ENCODE measurements at regions not wholly inside any gene's neighbourhood (a gene's known extent, or its start where the extent isn't known, plus 50 kb on each side); places are given as distances from the start of the nearest gene placed in this dataset.

DNA sequence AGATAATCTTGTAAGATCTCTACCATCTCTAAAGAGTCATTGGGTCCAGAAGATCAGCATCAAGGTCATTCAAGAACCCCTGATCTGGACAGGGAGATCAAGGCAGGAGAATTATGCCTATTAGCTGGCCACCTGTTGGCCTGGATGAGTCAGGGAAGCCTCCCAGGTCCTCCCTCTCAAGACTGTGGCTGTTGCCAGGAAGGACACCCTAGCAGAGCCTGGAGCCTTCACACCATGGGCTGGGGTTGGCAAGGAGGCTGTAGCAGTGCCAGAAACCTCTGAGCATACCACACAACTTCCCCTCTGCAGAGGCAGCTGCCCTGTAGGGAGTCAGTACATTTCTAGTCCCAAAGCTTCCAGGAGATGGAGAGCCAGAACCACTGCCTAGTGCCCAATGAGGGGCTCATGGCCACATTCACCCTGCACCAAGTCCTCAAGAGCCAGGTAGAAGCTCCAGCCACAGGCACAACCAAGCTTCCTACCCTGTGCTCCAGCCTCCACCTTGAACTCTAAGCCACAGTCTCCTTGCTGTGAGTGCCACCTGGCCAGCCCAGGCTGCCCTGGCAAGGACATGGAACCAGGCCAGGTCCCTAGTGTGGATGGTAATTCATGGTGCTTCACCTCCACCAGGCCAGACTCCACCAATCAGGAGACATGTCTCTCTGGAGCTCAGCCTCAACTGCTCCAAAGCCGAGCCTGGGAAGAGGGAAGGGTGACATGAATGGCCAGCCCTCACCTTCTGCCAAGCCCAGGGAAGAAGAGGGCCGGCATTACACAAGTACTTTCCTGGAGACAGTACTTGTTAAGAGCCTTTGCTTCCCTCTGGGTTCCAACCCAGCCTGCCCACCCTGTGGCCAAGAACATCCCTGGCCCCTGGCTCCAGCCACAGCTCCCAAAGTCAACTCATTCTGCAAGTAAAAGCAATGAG is 124.3 kb downstream of the BUD13 start (continued):
- no peak for TF ChIP-seq CREB1 (CRISPR knock-in tag; IDR thresholded peaks at IDR 0.05; ENCODE audit: low read depth)

DNA sequence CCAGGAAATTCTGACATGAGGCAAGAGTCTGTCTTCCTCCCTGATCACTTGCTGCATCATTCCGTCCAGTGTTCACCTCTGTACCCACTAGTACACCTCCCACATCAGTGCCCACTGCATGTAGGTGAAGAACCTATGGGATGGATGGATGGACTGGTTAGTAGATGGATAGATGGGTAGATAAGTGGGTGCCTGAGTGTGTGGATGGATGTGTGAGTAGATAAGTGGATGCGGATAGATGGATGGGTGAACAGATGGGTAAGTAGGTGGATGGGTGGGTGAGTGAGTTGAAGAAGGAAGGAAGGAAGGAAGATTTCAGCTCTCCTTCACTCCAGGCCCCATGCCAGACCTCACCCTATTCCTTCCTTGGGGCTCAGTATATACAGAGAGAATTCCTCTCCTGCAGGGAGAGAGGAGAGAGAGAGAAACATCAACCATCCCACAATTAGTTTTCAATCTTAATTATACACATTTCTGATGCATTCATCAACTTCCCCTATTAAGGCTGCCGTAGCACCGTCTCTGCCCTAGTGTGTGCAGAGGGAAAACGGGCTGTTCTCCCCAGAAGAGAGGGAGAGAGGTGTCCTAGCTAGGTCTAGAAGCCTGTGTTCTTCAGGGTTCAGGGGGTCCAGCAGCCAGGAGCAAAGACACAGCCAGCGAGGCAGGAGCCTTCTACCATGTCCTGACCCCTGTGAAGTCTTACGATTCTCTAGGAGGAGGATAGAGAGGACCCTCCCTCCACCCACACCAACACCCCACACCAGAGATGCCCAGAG is 125.3 kb downstream of the BUD13 start:
- Histone ChIP-seq H3K4me3 (no peak overlapping the region), H3K79me2 (replicated peaks; ENCODE audit: insufficient read depth) (no peaks in the 10 kb centered on the region), H3K27me3 (ENCODE audit: insufficient read depth) (no peaks in the 10 kb centered on the region), H3K9me2 (ENCODE audit: insufficient read depth) (no peaks in the 10 kb centered on the region), H3K4me1 (ENCODE audit: insufficient read depth) (peaks cover 13% of the 10 kb centered on the region), H3K36me3 (ENCODE audit: insufficient read depth) (no peaks in the 10 kb centered on the region), H3K4me2 (no peak overlapping the region), H4K20me1 (replicated peaks; ENCODE audit: insufficient read depth) (0 out of 2 replicates have a peak, but pooled peaks cover 2% of the 10 kb centered on the region), H2AFZ (no peak overlapping the region), H3K27ac (ENCODE audit: low read depth) (no peak overlapping the region), H3F3A (replicated peaks; ENCODE audit: low read depth) (no peaks in the 10 kb centered on the region)
- Mint-ChIP-seq H3K36me3 (ENCODE audit: low read depth) (no peaks in the 10 kb centered on the region), H3K9me3 (no peaks in the 10 kb centered on the region), H3K27me3 (ENCODE audit: insufficient read depth, low read depth, poor library complexity) (peaks cover 1% of the 10 kb centered on the region), H3K27ac (no peak overlapping the region), H3K4me1 (peaks cover 30% of the 10 kb centered on the region), H3K4me3 (no peak overlapping the region)
- no peak for DNase-seq (ENCODE audit: low spot score)
- ATAC-seq: no peak
- TF ChIP-seq EZH2 (IDR thresholded peaks at IDR 0.05; ENCODE audit: low read depth, unreplicated experiment) (no peak), NANOG (IDR thresholded peaks at IDR 0.05; ENCODE audit: borderline replicate concordance) (no peak), POLR2AphosphoS5 (IDR thresholded peaks at IDR 0.05; ENCODE audit: low read depth) (no peak), JUNB (IDR thresholded peaks at IDR 0.05; ENCODE audit: unreplicated experiment) (no peak), EZH2phosphoT487 (IDR thresholded peaks at IDR 0.05; ENCODE audit: unreplicated experiment) (no peak)
- TF ChIP-seq, protein P1, sequence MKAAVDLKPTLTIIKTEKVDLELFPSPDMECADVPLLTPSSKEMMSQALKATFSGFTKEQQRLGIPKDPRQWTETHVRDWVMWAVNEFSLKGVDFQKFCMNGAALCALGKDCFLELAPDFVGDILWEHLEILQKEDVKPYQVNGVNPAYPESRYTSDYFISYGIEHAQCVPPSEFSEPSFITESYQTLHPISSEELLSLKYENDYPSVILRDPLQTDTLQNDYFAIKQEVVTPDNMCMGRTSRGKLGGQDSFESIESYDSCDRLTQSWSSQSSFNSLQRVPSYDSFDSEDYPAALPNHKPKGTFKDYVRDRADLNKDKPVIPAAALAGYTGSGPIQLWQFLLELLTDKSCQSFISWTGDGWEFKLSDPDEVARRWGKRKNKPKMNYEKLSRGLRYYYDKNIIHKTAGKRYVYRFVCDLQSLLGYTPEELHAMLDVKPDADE (IDR thresholded peaks at IDR 0.05): no peak

DNA sequence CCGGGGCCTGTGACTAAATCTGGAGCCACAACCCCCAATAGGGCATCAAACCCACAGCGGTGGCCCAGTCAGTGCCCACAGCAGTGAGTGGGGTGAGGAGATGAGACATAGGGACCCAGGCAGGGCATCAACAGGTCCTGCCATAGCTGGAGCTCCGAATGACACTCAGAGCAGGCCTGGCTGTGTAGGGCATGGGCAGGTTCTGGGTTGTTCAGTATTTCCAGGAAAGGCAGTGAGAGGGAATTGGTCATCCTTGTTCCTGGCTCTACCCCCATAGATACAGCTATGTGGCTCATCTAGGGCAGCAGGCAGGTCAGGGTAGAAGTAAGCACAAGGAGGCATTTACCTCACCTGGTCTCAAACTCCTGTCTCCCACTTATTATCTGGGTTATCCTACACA is 126.6 kb downstream of the BUD13 start:
- no peak overlapping the region for H3K27ac ChIP-seq (ENCODE audit: low read depth)
- H3K79me2 ChIP-seq (replicated peaks; ENCODE audit: insufficient read depth): no peaks in the 10 kb centered on the region
- no peaks in the 10 kb centered on the region for H3K36me3 ChIP-seq (ENCODE audit: insufficient read depth)
- H3K4me2 ChIP-seq: no peak overlapping the region
- no peak overlapping the region for H3K4me3 ChIP-seq
- H3K27ac Mint-ChIP-seq: no peak overlapping the region
- no peaks in the 10 kb centered on the region for H3F3A ChIP-seq (replicated peaks; ENCODE audit: low read depth)
- no peak overlapping the region for H2AFZ ChIP-seq
- DNase-seq (ENCODE audit: low spot score) (no peak), ATAC-seq (no peak)
- no peaks in the 10 kb centered on the region for H3K9me2 ChIP-seq (ENCODE audit: insufficient read depth)
- no peaks in the 10 kb centered on the region for H3K36me3 Mint-ChIP-seq (ENCODE audit: low read depth)
- 0 out of 2 replicates have a peak, but pooled peaks cover 2% of the 10 kb centered on the region for H4K20me1 ChIP-seq (replicated peaks; ENCODE audit: insufficient read depth)
- H3K27me3 Mint-ChIP-seq (ENCODE audit: insufficient read depth, low read depth, poor library complexity): peaks cover 1% of the 10 kb centered on the region
- peaks cover 17% of the 10 kb centered on the region for H3K4me1 Mint-ChIP-seq
- H3K4me1 ChIP-seq (ENCODE audit: insufficient read depth): peaks cover 1% of the 10 kb centered on the region
- H3K4me3 Mint-ChIP-seq: no peak overlapping the region
- no peaks in the 10 kb centered on the region for H3K27me3 ChIP-seq (ENCODE audit: insufficient read depth)
- H3K9me3 Mint-ChIP-seq: no peaks in the 10 kb centered on the region
- TF ChIP-seq, protein P1 (IDR thresholded peaks at IDR 0.05): no peak
- TF ChIP-seq, protein P2, sequence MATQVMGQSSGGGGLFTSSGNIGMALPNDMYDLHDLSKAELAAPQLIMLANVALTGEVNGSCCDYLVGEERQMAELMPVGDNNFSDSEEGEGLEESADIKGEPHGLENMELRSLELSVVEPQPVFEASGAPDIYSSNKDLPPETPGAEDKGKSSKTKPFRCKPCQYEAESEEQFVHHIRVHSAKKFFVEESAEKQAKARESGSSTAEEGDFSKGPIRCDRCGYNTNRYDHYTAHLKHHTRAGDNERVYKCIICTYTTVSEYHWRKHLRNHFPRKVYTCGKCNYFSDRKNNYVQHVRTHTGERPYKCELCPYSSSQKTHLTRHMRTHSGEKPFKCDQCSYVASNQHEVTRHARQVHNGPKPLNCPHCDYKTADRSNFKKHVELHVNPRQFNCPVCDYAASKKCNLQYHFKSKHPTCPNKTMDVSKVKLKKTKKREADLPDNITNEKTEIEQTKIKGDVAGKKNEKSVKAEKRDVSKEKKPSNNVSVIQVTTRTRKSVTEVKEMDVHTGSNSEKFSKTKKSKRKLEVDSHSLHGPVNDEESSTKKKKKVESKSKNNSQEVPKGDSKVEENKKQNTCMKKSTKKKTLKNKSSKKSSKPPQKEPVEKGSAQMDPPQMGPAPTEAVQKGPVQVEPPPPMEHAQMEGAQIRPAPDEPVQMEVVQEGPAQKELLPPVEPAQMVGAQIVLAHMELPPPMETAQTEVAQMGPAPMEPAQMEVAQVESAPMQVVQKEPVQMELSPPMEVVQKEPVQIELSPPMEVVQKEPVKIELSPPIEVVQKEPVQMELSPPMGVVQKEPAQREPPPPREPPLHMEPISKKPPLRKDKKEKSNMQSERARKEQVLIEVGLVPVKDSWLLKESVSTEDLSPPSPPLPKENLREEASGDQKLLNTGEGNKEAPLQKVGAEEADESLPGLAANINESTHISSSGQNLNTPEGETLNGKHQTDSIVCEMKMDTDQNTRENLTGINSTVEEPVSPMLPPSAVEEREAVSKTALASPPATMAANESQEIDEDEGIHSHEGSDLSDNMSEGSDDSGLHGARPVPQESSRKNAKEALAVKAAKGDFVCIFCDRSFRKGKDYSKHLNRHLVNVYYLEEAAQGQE (IDR thresholded peaks at IDR 0.05; ENCODE audit: unreplicated experiment): no peak
- TF ChIP-seq ZNF331 (CRISPR knock-in tag; IDR thresholded peaks at IDR 0.05; ENCODE audit: low read depth): no peak
- no peak for TF ChIP-seq EZH2phosphoT487 (IDR thresholded peaks at IDR 0.05; ENCODE audit: unreplicated experiment)
- TF ChIP-seq, protein P3, sequence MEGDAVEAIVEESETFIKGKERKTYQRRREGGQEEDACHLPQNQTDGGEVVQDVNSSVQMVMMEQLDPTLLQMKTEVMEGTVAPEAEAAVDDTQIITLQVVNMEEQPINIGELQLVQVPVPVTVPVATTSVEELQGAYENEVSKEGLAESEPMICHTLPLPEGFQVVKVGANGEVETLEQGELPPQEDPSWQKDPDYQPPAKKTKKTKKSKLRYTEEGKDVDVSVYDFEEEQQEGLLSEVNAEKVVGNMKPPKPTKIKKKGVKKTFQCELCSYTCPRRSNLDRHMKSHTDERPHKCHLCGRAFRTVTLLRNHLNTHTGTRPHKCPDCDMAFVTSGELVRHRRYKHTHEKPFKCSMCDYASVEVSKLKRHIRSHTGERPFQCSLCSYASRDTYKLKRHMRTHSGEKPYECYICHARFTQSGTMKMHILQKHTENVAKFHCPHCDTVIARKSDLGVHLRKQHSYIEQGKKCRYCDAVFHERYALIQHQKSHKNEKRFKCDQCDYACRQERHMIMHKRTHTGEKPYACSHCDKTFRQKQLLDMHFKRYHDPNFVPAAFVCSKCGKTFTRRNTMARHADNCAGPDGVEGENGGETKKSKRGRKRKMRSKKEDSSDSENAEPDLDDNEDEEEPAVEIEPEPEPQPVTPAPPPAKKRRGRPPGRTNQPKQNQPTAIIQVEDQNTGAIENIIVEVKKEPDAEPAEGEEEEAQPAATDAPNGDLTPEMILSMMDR (conservative IDR thresholded peaks at IDR 0.05; ENCODE audit: low read depth in 2 of 2): no peak
